Type B pancreatic cell (in vitro differentiated cells): ENCODE measurements at regions not wholly inside any gene's neighbourhood (a gene's known extent, or its start where the extent isn't known, plus 50 kb on each side); places are given as distances from the start of the nearest gene placed in this dataset.

Experiments used
- DNase-seq: peaks from one replicate; pipeline ENCODE4 v3.0.0; 2021; ENCODE audit warnings: mixed read lengths; ENCODE audit not compliant: unreplicated experiment; ENCODE audit errors: extremely low spot score
- H3K27ac Mint-ChIP-seq: 2 replicates; pipeline ENCODE4 v1.8.0; 2021; ENCODE audit warnings: mild to moderate bottlenecking, mixed read lengths
- H3K27me3 Mint-ChIP-seq: 2 replicates; pipeline ENCODE4 v1.8.0; 2021; ENCODE audit warnings: mixed read lengths
- H3K36me3 Mint-ChIP-seq: 2 replicates; pipeline ENCODE4 v1.8.0; 2021; ENCODE audit warnings: mixed read lengths
- H3K4me1 Mint-ChIP-seq: one replicate; pipeline ENCODE4 v1.8.0; 2021; ENCODE audit warnings: mixed read lengths; ENCODE audit not compliant: unreplicated experiment
- H3K4me3 Mint-ChIP-seq: 2 replicates; pipeline ENCODE4 v1.8.0; 2021; ENCODE audit warnings: mild to moderate bottlenecking, mixed read lengths
- H3K9me3 Mint-ChIP-seq: 2 replicates; pipeline ENCODE4 v1.8.0; 2021; ENCODE audit warnings: mixed read lengths
- CTCF ChIP-seq: fragments of 200-600 bp; sonication (generic); conservative IDR thresholded peaks from 2 replicates; pipeline ENCODE4 v1.5.0; 2021; ENCODE audit warnings: antibody characterized with exemption, mild to moderate bottlenecking

GRCh38 chr13:64066711-64067110, 2651.1 kb upstream of the PCDH20 start:
- Mint-ChIP-seq H3K27ac (no peak overlapping the region), H3K9me3 (no peaks in the 10 kb centered on the region), H3K4me1 (no peaks in the 10 kb centered on the region), H3K4me3 (no peak overlapping the region), H3K36me3 (no peaks in the 10 kb centered on the region), H3K27me3 (no peaks in the 10 kb centered on the region)
- TF ChIP-seq CTCF, result no peak
- no peak for DNase-seq

GRCh38 chr13:64061649-64062048, 2646.0 kb upstream of the PCDH20 start:
- TF ChIP-seq CTCF, result no peak
- Mint-ChIP-seq H3K27ac (no peak overlapping the region), H3K4me1 (no peaks in the 10 kb centered on the region), H3K4me3 (no peak overlapping the region), H3K27me3 (no peaks in the 10 kb centered on the region), H3K9me3 (no peaks in the 10 kb centered on the region), H3K36me3 (no peaks in the 10 kb centered on the region)
- no peak for DNase-seq

GRCh38 chr13:64057372-64058020, 2641.8 kb upstream of the PCDH20 start:
- H3K27me3 Mint-ChIP-seq, result no peaks in the 10 kb centered on the region
- no peak overlapping the region for H3K27ac Mint-ChIP-seq
- no peaks in the 10 kb centered on the region for H3K9me3 Mint-ChIP-seq
- no peak for TF ChIP-seq CTCF
- no peak for DNase-seq
- H3K36me3 Mint-ChIP-seq, result no peaks in the 10 kb centered on the region
- no peak overlapping the region for H3K4me3 Mint-ChIP-seq
- H3K4me1 Mint-ChIP-seq, result no peaks in the 10 kb centered on the region

GRCh38 chr13:64054321-64054720, 2638.7 kb upstream of the PCDH20 start:
- DNase-seq, result no peak
- Mint-ChIP-seq H3K9me3 (no peaks in the 10 kb centered on the region), H3K36me3 (no peaks in the 10 kb centered on the region), H3K4me3 (no peak overlapping the region), H3K27ac (no peak overlapping the region), H3K4me1 (no peaks in the 10 kb centered on the region), H3K27me3 (no peaks in the 10 kb centered on the region)
- TF ChIP-seq CTCF, result no peak

GRCh38 chr13:64052521-64052920, 2636.9 kb upstream of the PCDH20 start:
- TF ChIP-seq CTCF, result no peak
- no peak for DNase-seq
- H3K9me3 Mint-ChIP-seq, result no peaks in the 10 kb centered on the region
- no peak overlapping the region for H3K4me3 Mint-ChIP-seq
- H3K36me3 Mint-ChIP-seq, result no peaks in the 10 kb centered on the region
- no peaks in the 10 kb centered on the region for H3K27me3 Mint-ChIP-seq
- no peak overlapping the region for H3K27ac Mint-ChIP-seq
- H3K4me1 Mint-ChIP-seq, result no peaks in the 10 kb centered on the region

DNA sequence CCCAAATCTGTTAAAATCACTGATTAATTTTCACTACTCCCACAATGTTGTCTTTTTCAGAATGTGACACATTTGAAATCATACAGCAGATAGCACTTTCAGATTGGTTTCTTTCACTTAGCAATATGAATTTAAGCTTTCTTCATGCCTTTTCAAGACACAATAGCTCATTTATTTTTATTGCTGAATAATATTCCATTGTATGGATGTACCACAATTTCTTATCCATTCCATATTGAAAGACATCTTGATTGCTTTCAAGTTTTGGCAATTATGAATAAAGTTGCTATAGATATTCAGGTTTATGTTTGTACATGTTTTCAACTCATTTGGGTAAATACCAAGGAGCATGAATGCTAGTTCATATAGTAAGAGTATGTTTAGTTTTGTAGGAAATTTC, 2635.6 kb upstream of the PCDH20 start:
- Mint-ChIP-seq H3K27me3 (no peaks in the 10 kb centered on the region), H3K27ac (no peak overlapping the region), H3K4me1 (no peaks in the 10 kb centered on the region), H3K9me3 (no peaks in the 10 kb centered on the region), H3K4me3 (no peak overlapping the region), H3K36me3 (no peaks in the 10 kb centered on the region)
- no peak for TF ChIP-seq CTCF
- no peak for DNase-seq
